K562 (cell line): ENCODE measurements at regions not wholly inside any gene's neighbourhood (a gene's known extent, or its start where the extent isn't known, plus 50 kb on each side); places are given as distances from the start of the nearest gene placed in this dataset.

Source experiments
- ATAC-seq: fragments of 200-7000 bp; cut with Tn5 transposase; 3 replicates; pipeline ENCODE4 v1.9.1; 2020; ENCODE audit warnings: moderate library complexity
- BruUV-seq: library from RNA; stranded (reverse); fragments of 400-500 nt; replicated peaks from 2 replicates; lab custom pipeline; 2021; lab: Mats Ljungman, UMichigan
- CTCF ChIA-PET: fragments of 300-600 bp; formaldehyde crosslinking; extraction: SDS; loops from one replicate; lab custom pipeline; 2021; ENCODE audit warnings: low intra/inter-chr PET ratio; lab: Yijun Ruan, JAX
- POLR2A ChIA-PET: fragments of 300-600, 350-650 bp; sonication (Branson Sonifier 250); formaldehyde crosslinking; extraction: SDS; loops from one replicate; lab custom pipeline; 2021; ENCODE audit warnings: antibody characterized with exemption, inconsistent platforms; lab: Yijun Ruan, JAX
- DNase-seq, 4 experiments: peaks; one replicate each; pipeline versions ENCODE4 v3.0.0 to v3.0.0-alpha.2; 2011 to 2018; ENCODE audit warnings: low spot score in 3 of 4, mixed read lengths in 3 of 4; ENCODE audit errors: extremely low read depth in 1 of 4
- FAIRE-seq: peaks from 2 replicates; lab custom pipeline; 2011; peaks lifted over from hg19 to GRCh38; lab: Jason Lieb, UNC
- H2AFZ ChIP-seq: 2 replicates; pipeline ENCODE4 v1.6.0; 2011; ENCODE audit warnings: low read depth, low read length, control low read depth, inconsistent platforms
- H3K27ac ChIP-seq: fragments of 200-600 bp; 3 replicates; pipeline ENCODE4 v1.8.0; 2011; ENCODE audit warnings: low read depth, mild to moderate bottlenecking, control low read depth, inconsistent platforms, low read length, moderate library complexity, mixed read lengths; ENCODE audit errors: extremely low read depth
- H3K27me3 ChIP-seq, 2 experiments: fragments of 300-600 bp in 1 of 2; 2 replicates in 1 of 2; 3 replicates in 1 of 2; pipeline versions ENCODE4 v1.6.0 to v1.8.0; 2011; ENCODE audit warnings: inconsistent platforms in 2 of 2, low read length in 2 of 2, mild to moderate bottlenecking in 1 of 2, mixed read lengths in 1 of 2, moderate library complexity in 1 of 2; ENCODE audit not compliant: control insufficient read depth in 2 of 2, insufficient read depth in 2 of 2
- H3K36me3 ChIP-seq: fragments of 300-600 bp; 3 replicates; pipeline ENCODE4 v1.8.0; 2011; ENCODE audit warnings: mild to moderate bottlenecking, low read length, inconsistent platforms; ENCODE audit not compliant: control insufficient read depth, insufficient read depth
- H3K4me1 ChIP-seq, 2 experiments: fragments of 200-600 bp in 1 of 2; replicated peaks in 1 of 2; 2 replicates in 1 of 2; 3 replicates in 1 of 2; pipeline versions ENCODE4 v1.5.1 to v1.8.0; 2011; ENCODE audit warnings: inconsistent platforms in 2 of 2, low read length in 2 of 2, mild to moderate bottlenecking in 1 of 2, mixed read lengths in 1 of 2, moderate library complexity in 1 of 2; ENCODE audit not compliant: control insufficient read depth in 2 of 2, insufficient read depth in 2 of 2
- H3K4me2 ChIP-seq: 2 replicates; pipeline ENCODE4 v1.6.1; 2011; ENCODE audit warnings: low read length, control low read depth, inconsistent platforms, mixed read lengths; ENCODE audit not compliant: insufficient read depth
- H3K4me3 ChIP-seq: fragments of 200-600 bp; sonication (generic), shearing (Covaris generic); 2 replicates; pipeline ENCODE4 v1.5.1; 2016; ENCODE audit warnings: control low read depth, inconsistent platforms
- H3K79me2 ChIP-seq: fragments of 200-600 bp; 3 replicates; pipeline ENCODE4 v1.8.0; 2011; ENCODE audit warnings: low read length, inconsistent platforms; ENCODE audit not compliant: control insufficient read depth, insufficient read depth
- H3K9ac ChIP-seq, 2 experiments: 2 replicates each; pipeline versions ENCODE4 v1.6.0 to v1.6.1; 2011; ENCODE audit warnings: low read depth in 2 of 2, low read length in 2 of 2, control low read depth in 1 of 2, inconsistent platforms in 1 of 2, mild to moderate bottlenecking in 1 of 2, mixed read lengths in 1 of 2; ENCODE audit not compliant: insufficient read depth in 1 of 2
- H3K9me1 ChIP-seq: one replicate; pipeline ENCODE4 v1.6.0; 2011; ENCODE audit warnings: inconsistent platforms, mild to moderate bottlenecking, low read length, moderate library complexity; ENCODE audit not compliant: control insufficient read depth, insufficient read depth
- H3K9me3 ChIP-seq: replicated peaks from 2 replicates; pipeline ENCODE4 v1.5.1; 2011; ENCODE audit warnings: low read depth, low read length, inconsistent platforms; ENCODE audit not compliant: control insufficient read depth, insufficient read depth
- H4K20me1 ChIP-seq: replicated peaks from 2 replicates; pipeline ENCODE4 v1.6.1; 2011; ENCODE audit warnings: low read length, inconsistent platforms, mixed read lengths; ENCODE audit not compliant: control insufficient read depth, insufficient read depth
- BCL6 ChIP-seq: fragments of 250-450 bp; sonication (Bioruptor Pico); IDR thresholded peaks from 2 replicates; pipeline ENCODE4 v1.4.0; 2020
- BRF1 ChIP-seq: IDR thresholded peaks from 3 replicates; pipeline ENCODE4 v1.6.1; 2011; ENCODE audit warnings: borderline replicate concordance, mild to moderate bottlenecking; ENCODE audit not compliant: insufficient read length; ENCODE audit errors: extremely low read depth
- CBX1 ChIP-seq: sonication (generic); IDR thresholded peaks from 2 replicates; pipeline ENCODE4 v1.6.1; 2016; ENCODE audit warnings: antibody characterized with exemption, low read depth, mild to moderate bottlenecking
- DPF2 ChIP-seq: fragments of 450-650 bp; IDR thresholded peaks from 2 replicates; pipeline ENCODE4 v1.6.1; 2016
- KDM5B ChIP-seq: fragments of 200-600 bp; sonication (generic); IDR thresholded peaks from 2 replicates; pipeline ENCODE4 v1.6.1; 2012; ENCODE audit warnings: low read depth, mild to moderate bottlenecking, moderate library complexity, low read length, control low read depth, inconsistent platforms; ENCODE audit not compliant: insufficient replicate concordance
- SP2 ChIP-seq: IDR thresholded peaks from 2 replicates; pipeline ENCODE4 v1.6.1; 2011; ENCODE audit warnings: mild to moderate bottlenecking, low read depth, low read length, moderate library complexity; ENCODE audit not compliant: poor library complexity, severe bottlenecking; ENCODE audit errors: extremely low read depth
- ZNF12 ChIP-seq: sonication (generic); formaldehyde crosslinking; IDR thresholded peaks from 2 replicates; pipeline ENCODE4 v1.4.0; 2020; ENCODE audit warnings: mild to moderate bottlenecking, missing genetic modification reagents
- ZNF212 ChIP-seq: fragments of 450-650 bp; formaldehyde crosslinking; IDR thresholded peaks from 2 replicates; pipeline ENCODE4 v1.4.0; 2020; ENCODE audit warnings: mild to moderate bottlenecking
- ZNF408 ChIP-seq: fragments of 250-450 bp; sonication (Bioruptor Pico); IDR thresholded peaks from 2 replicates; pipeline ENCODE4 v1.4.0; 2020; ENCODE audit warnings: low read depth, mild to moderate bottlenecking, moderate library complexity
- WGBS: fragments of 100-300 bp; shearing (Covaris generic); methylation state at CpG from one replicate; pipeline ENCODE4 v1.1.6; 2016; ENCODE audit warnings: low coverage, mixed read lengths; ENCODE audit not compliant: insufficient coverage; ENCODE audit errors: missing lambda C conversion rate; 5-methylcytosine and 5-hydroxymethylcytosine counted together
- in situ Hi-C: fragments of 300-500 bp; cut with MboI; formaldehyde crosslinking; loops from 4 replicates; pipeline ENCODE4 v1.15.0; 2018; ENCODE audit warnings: inconsistent platforms, mixed read lengths
- intact Hi-C: fragments of 100-400 bp; cut with micrococcal nuclease; formaldehyde crosslinking; loops from 2 replicates; pipeline ENCODE4 v1.14.2; 2022
- TF ChIP-seq, protein P1 (sequence below): fragments of 450-650 bp; formaldehyde crosslinking; IDR thresholded peaks from 2 replicates; pipeline ENCODE4 v1.4.0; 2022; ENCODE audit warnings: mild to moderate bottlenecking, moderate library complexity
- TF ChIP-seq, protein P2 (sequence below): sonication (generic); formaldehyde crosslinking; IDR thresholded peaks from 2 replicates; pipeline ENCODE4 v1.8.1; 2023; ENCODE audit warnings: mild to moderate bottlenecking, missing genetic modification reagents

DNA sequence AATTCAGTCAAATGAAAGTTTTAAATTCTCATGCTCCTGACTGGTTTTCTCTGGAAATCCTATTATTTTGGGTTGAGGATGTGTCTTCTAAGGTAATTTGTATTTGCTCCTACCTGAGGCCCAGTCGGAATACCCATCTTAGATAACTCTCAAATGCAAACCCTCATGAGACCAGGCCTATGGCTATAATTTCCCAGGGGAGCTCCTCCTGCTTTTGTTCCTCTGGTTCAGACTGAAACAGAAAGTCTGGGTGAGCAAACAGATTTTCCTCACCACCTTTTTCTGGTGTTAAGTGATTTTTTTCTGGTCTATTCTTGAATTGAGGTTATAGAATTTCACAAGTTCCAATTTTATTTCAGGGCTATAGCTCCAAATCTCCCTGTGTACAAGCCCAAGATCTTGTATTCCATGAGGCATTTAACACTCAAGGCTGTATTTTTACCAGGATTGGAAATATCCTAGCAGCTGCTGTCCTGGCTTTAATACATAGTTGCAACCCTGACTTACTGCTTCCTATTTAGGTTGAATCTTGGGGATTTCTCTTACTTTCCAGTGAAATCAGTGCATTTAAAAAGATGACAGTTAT lies 169.1 kb upstream of the PTCHD4 start (continued):
- TF ChIP-seq, protein P1, sequence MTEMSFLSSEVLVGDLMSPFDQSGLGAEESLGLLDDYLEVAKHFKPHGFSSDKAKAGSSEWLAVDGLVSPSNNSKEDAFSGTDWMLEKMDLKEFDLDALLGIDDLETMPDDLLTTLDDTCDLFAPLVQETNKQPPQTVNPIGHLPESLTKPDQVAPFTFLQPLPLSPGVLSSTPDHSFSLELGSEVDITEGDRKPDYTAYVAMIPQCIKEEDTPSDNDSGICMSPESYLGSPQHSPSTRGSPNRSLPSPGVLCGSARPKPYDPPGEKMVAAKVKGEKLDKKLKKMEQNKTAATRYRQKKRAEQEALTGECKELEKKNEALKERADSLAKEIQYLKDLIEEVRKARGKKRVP: no peak
- no peak for TF ChIP-seq KDM5B

DNA sequence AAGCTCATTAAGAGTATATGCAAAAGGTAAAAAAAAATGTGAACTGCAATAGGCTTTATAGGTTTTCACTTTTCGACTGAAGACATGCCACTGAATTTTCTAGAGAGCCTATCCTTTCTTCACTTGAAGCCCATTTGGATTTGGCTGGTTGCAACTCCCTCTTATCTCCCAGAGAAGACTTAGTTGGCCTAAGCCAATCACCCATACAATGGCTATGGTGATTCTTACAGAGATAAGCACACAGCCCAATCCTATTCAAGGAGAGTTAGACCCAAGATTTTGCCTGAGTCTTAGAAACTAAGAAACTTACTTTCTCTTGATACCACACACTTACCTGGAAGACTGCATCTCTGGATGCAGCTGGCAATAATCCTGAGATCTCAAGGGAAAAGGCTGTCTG lies 167.3 kb upstream of the PTCHD4 start:
- ChIA-PET CTCF (no interaction called here), POLR2A (no interaction called here)
- Histone ChIP-seq H4K20me1 (no peaks in the 10 kb centered on the region), H3K9me1 (no peaks in the 10 kb centered on the region), H2AFZ (no peak overlapping the region), H3K27me3 (no peaks in the 10 kb centered on the region), H3K79me2 (no peaks in the 10 kb centered on the region), H3K36me3 (no peaks in the 10 kb centered on the region), H3K9me3 (no peaks in the 10 kb centered on the region), H3K9ac (no peak overlapping the region), H3K27ac (no peak overlapping the region), H3K4me1 (no peaks in the 10 kb centered on the region), H3K4me2 (no peak overlapping the region), H3K4me3 (no peak overlapping the region)
- in situ Hi-C loops: no loop called here
- DNase-seq (no peak), ATAC-seq (no peak), FAIRE-seq (no peak)
- no TSS peak for BruUV-seq
- WGBS: 0% methylated on average over 1 of the region's 1 CpG
- TF ChIP-seq SP2: no peak
- no peak for TF ChIP-seq DPF2
- no peak for TF ChIP-seq ZNF12
- TF ChIP-seq, protein P2, sequence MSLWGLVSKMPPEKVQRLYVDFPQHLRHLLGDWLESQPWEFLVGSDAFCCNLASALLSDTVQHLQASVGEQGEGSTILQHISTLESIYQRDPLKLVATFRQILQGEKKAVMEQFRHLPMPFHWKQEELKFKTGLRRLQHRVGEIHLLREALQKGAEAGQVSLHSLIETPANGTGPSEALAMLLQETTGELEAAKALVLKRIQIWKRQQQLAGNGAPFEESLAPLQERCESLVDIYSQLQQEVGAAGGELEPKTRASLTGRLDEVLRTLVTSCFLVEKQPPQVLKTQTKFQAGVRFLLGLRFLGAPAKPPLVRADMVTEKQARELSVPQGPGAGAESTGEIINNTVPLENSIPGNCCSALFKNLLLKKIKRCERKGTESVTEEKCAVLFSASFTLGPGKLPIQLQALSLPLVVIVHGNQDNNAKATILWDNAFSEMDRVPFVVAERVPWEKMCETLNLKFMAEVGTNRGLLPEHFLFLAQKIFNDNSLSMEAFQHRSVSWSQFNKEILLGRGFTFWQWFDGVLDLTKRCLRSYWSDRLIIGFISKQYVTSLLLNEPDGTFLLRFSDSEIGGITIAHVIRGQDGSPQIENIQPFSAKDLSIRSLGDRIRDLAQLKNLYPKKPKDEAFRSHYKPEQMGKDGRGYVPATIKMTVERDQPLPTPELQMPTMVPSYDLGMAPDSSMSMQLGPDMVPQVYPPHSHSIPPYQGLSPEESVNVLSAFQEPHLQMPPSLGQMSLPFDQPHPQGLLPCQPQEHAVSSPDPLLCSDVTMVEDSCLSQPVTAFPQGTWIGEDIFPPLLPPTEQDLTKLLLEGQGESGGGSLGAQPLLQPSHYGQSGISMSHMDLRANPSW (CRISPR knock-in tag): no peak
- TF ChIP-seq ZNF212 (CRISPR knock-in tag): no peak
- no peak for TF ChIP-seq BCL6 (CRISPR knock-in tag)
- TF ChIP-seq ZNF408 (CRISPR knock-in tag): no peak
- no peak for TF ChIP-seq BRF1
- TF ChIP-seq CBX1: no peak
- intact Hi-C loops: no loop called here
